ENCODE measurements at regions not wholly inside any gene's neighbourhood (a gene's known extent, or its start where the extent isn't known, plus 50 kb on each side); places are given as distances from the start of the nearest gene placed in this dataset.

- TF ChIP-seq TAF1 (IDR thresholded peaks at IDR 0.05; ENCODE audit: low read depth, low read length) = no peak
- no peak for TF ChIP-seq POLR2A (IDR thresholded peaks at IDR 0.05; ENCODE audit: low read depth, low read length)
- no peak for TF ChIP-seq POLR2AphosphoS5 (IDR thresholded peaks at IDR 0.05; ENCODE audit: low read depth, low read length)
- no peak for TF ChIP-seq SPI1 (IDR thresholded peaks at IDR 0.05; ENCODE audit: low read depth, low read length)
Measured at GRCh38 chr2:10191554-10191953, 69.0 kb downstream of the RRM2 start.
